Vagina (tissue), 2 donors: ENCODE measurements at regions not wholly inside any gene's neighbourhood (a gene's known extent, or its start where the extent isn't known, plus 50 kb on each side); places are given as distances from the start of the nearest gene placed in this dataset.

Experiments
- DNase-seq, 2 donors: peaks; one replicate each; pipeline ENCODE4 v3.0.0-alpha.2; 2017; ENCODE audit errors: extremely low spot score in 2 of 2
- H3K27ac ChIP-seq: fragments of 200-600 bp; sonication (generic); one replicate; pipeline ENCODE4 v1.5.1; 2019
- H3K27me3 ChIP-seq: fragments of 200-600 bp; sonication (generic); one replicate; pipeline ENCODE4 v1.5.1; 2019
- H3K36me3 ChIP-seq, 2 donors: fragments of 200-600 bp; sonication (generic); one replicate each; pipeline ENCODE4 v1.5.1; 2017 to 2019
- H3K4me1 ChIP-seq: fragments of 200-600 bp; sonication (generic); one replicate; pipeline ENCODE4 v1.5.1; 2019
- H3K4me3 ChIP-seq, 2 donors: fragments of 200-600 bp; sonication (generic); 1 replicate in 1 of 2; 2 replicates in 1 of 2; pipeline ENCODE4 v1.5.1; 2016 to 2019
- H3K9me3 ChIP-seq: fragments of 200-600 bp; sonication (generic); one replicate; pipeline ENCODE4 v1.5.1; 2019
- POLR2A ChIP-seq, 2 donors: fragments of 450-650 bp; IDR thresholded peaks; one replicate each; pipeline ENCODE4 v1.6.1; 2017; ENCODE audit warnings: antibody characterized with exemption in 2 of 2, mild to moderate bottlenecking in 2 of 2, moderate library complexity in 2 of 2
- POLR2AphosphoS5 ChIP-seq, 2 donors: sonication (generic); formaldehyde crosslinking; IDR thresholded peaks; one replicate each; pipeline ENCODE4 v1.9.0; 2017; ENCODE audit warnings: antibody characterized with exemption in 2 of 2, mild to moderate bottlenecking in 2 of 2, low read depth in 1 of 2; ENCODE audit not compliant: insufficient read depth in 1 of 2
- intact Hi-C: fragments of 100-400 bp; cut with DNase I; formaldehyde crosslinking; loops from one replicate; pipeline ENCODE4 v1.15.1; 2023
- TF ChIP-seq, protein P1 (sequence below), 3 experiments: fragments of 450-650 bp in 2 of 3; fragments of 200-600 bp in 1 of 3; sonication (generic) in 1 of 3; IDR thresholded peaks; one replicate each; pipeline ENCODE4 v1.5.1; 2017 to 2019; ENCODE audit warnings: antibody characterized with exemption in 3 of 3, mild to moderate bottlenecking in 2 of 3, moderate library complexity in 2 of 3

DNA sequence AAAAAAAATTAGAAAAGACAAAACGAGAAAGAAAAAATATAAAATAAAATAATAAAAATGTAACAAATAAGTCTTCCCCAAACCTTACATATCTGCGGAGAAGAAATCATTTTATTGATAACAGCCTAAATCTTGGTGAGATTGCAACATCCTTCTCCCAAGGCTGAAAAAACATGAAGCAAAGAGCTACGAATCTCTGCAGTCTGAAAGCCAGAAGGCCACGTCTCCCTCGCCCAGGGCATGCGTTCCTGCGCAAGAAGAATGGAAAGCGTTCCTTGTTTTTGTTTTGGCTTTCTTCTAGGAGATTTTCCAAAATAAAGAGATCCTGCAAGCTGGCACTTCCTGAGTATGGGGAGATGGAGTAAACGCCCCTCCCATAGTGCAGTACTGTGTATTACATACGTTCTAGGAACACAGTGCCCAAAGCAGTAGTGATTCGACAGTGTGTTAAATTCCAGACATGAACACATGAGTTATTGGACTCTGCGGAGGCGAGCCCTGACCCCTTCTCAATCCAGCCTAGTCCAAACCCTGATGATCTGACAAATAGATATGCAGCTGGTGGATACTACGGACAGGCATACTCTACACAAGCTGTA, 126.7 kb upstream of the RREB1 start:
- intact Hi-C loops, result no loop called here
- DNase-seq, result no peak
- TF ChIP-seq POLR2A (IDR thresholded peaks at IDR 0.05), result no peak
- TF ChIP-seq, protein P1, sequence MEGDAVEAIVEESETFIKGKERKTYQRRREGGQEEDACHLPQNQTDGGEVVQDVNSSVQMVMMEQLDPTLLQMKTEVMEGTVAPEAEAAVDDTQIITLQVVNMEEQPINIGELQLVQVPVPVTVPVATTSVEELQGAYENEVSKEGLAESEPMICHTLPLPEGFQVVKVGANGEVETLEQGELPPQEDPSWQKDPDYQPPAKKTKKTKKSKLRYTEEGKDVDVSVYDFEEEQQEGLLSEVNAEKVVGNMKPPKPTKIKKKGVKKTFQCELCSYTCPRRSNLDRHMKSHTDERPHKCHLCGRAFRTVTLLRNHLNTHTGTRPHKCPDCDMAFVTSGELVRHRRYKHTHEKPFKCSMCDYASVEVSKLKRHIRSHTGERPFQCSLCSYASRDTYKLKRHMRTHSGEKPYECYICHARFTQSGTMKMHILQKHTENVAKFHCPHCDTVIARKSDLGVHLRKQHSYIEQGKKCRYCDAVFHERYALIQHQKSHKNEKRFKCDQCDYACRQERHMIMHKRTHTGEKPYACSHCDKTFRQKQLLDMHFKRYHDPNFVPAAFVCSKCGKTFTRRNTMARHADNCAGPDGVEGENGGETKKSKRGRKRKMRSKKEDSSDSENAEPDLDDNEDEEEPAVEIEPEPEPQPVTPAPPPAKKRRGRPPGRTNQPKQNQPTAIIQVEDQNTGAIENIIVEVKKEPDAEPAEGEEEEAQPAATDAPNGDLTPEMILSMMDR (IDR thresholded peaks at IDR 0.05), result no peak
- TF ChIP-seq POLR2AphosphoS5 (IDR thresholded peaks at IDR 0.05; ENCODE audit: insufficient read depth in 1 of 2, low read depth in 1 of 2), result no peak
- Histone ChIP-seq H3K9me3 (no peaks in the 10 kb centered on the region), H3K4me3 (no peak overlapping the region), H3K27ac (no peak overlapping the region), H3K27me3 (no peaks in the 10 kb centered on the region), H3K36me3 (no peaks in the 10 kb centered on the region), H3K4me1 (no peaks in the 10 kb centered on the region)

- intact Hi-C loops, result no loop called here
Observed at GRCh38 chr6:6981681-6982322, 126.0 kb upstream of the RREB1 start.

DNA sequence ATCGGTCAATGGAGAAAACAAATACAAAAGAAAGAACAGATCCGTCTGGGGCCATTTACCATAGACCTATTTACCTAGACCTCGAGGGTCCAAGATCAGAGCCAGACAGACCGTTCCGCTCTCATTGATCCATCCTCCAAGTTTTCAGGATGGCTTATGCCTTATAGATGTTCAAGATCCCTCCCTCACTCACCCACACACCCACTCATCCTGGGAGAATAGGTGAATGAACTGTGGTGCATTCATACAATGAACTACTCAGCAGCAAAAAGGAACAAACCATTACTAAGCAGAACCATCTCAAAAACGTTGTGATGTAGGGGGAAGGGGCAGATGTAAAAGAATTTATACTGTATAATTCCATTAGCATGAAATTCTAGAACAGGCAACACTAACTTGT, 125.1 kb upstream of the RREB1 start:
- H3K27me3 ChIP-seq, result no peaks in the 10 kb centered on the region
- H3K27ac ChIP-seq, result no peak overlapping the region
- no peaks in the 10 kb centered on the region for H3K4me1 ChIP-seq
- intact Hi-C loops, result no loop called here
- TF ChIP-seq, protein P1 (IDR thresholded peaks at IDR 0.05), result no peak
- no peak for TF ChIP-seq POLR2A (IDR thresholded peaks at IDR 0.05)
- TF ChIP-seq POLR2AphosphoS5 (IDR thresholded peaks at IDR 0.05; ENCODE audit: insufficient read depth in 1 of 2, low read depth in 1 of 2), result no peak
- no peaks in the 10 kb centered on the region for H3K9me3 ChIP-seq
- no peak overlapping the region for H3K4me3 ChIP-seq
- no peak for DNase-seq
- H3K36me3 ChIP-seq, result no peaks in the 10 kb centered on the region

More at GRCh38 chr6:6981681-6982322, 126.0 kb upstream of the RREB1 start:
- Histone ChIP-seq H3K9me3 (no peaks in the 10 kb centered on the region), H3K36me3 (no peaks in the 10 kb centered on the region), H3K4me3 (no peak overlapping the region), H3K27me3 (no peaks in the 10 kb centered on the region), H3K27ac (no peak overlapping the region), H3K4me1 (no peaks in the 10 kb centered on the region)
- no peak for DNase-seq
- TF ChIP-seq POLR2A (IDR thresholded peaks at IDR 0.05) (no peak), POLR2AphosphoS5 (IDR thresholded peaks at IDR 0.05; ENCODE audit: insufficient read depth in 1 of 2, low read depth in 1 of 2) (no peak)
- TF ChIP-seq, protein P1 (IDR thresholded peaks at IDR 0.05), result no peak

GRCh38 chr6:6984585-6985366, 123.0 kb upstream of the RREB1 start:
- Histone ChIP-seq H3K27me3 (no peaks in the 10 kb centered on the region), H3K4me1 (no peaks in the 10 kb centered on the region), H3K9me3 (no peaks in the 10 kb centered on the region), H3K36me3 (no peaks in the 10 kb centered on the region), H3K4me3 (no peak overlapping the region), H3K27ac (no peak overlapping the region)
- no peak for TF ChIP-seq POLR2AphosphoS5 (IDR thresholded peaks at IDR 0.05; ENCODE audit: insufficient read depth in 1 of 2, low read depth in 1 of 2)
- TF ChIP-seq, protein P1 (IDR thresholded peaks at IDR 0.05), result no peak
- no peak for TF ChIP-seq POLR2A (IDR thresholded peaks at IDR 0.05)
- DNase-seq, result no peak
- intact Hi-C loops, result no loop called here
